Esophagus squamous epithelium (tissue), 5 donors: ENCODE measurements at regions not wholly inside any gene's neighbourhood (a gene's known extent, or its start where the extent isn't known, plus 50 kb on each side); places are given as distances from the start of the nearest gene placed in this dataset.

Experiments
- DNase-seq: peaks from one replicate; lab custom pipeline; 2025; lab: John Stamatoyannopoulos, UW
- H3K27ac ChIP-seq, 4 donors: fragments of 200-600 bp; sonication (generic); one replicate each; pipeline ENCODE4 v1.5.1; 2016 to 2019; ENCODE audit warnings: mild to moderate bottlenecking in 1 of 4
- H3K27me3 ChIP-seq, 4 donors: fragments of 200-600 bp; sonication (generic); 1 replicate in 3 of 4; 2 replicates in 1 of 4; pipeline versions ENCODE4 v1.5.1 to v1.6.0; 2017 to 2021; ENCODE audit warnings: antibody characterized with exemption in 1 of 4
- H3K36me3 ChIP-seq, 3 donors: fragments of 200-600 bp; sonication (generic); one replicate each; pipeline ENCODE4 v1.5.1; 2016 to 2019
- H3K4me1 ChIP-seq, 3 donors: fragments of 200-600 bp; sonication (generic); one replicate each; pipeline ENCODE4 v1.5.1; 2017 to 2019
- H3K4me3 ChIP-seq, 4 donors: fragments of 200-600 bp; sonication (generic); 1 replicate in 3 of 4; 2 replicates in 1 of 4; pipeline ENCODE4 v1.5.1; 2016 to 2019; ENCODE audit warnings: mild to moderate bottlenecking in 2 of 4, moderate library complexity in 1 of 4
- H3K9me3 ChIP-seq, 3 donors: fragments of 200-600 bp; sonication (generic); one replicate each; pipeline ENCODE4 v1.5.1; 2016 to 2019
- CTCF ChIP-seq, 6 experiments: fragments of 450-650 bp in 4 of 6; fragments of 200-600 bp in 2 of 6; sonication (generic) in 2 of 6; IDR thresholded peaks; one replicate each; pipeline ENCODE4 v1.5.1; 2016 to 2019; ENCODE audit warnings: antibody characterized with exemption in 6 of 6, mild to moderate bottlenecking in 4 of 6, moderate library complexity in 4 of 6
- POLR2A ChIP-seq, 4 donors: fragments of 450-650 bp; IDR thresholded peaks; one replicate each; pipeline ENCODE4 v1.6.1; 2017; ENCODE audit warnings: antibody characterized with exemption in 4 of 4, mild to moderate bottlenecking in 4 of 4, moderate library complexity in 3 of 4
- WGBS, 2 donors: methylation state at CpG; one replicate each; pipeline ENCODE4 v1.1.5; 2018; 5-methylcytosine and 5-hydroxymethylcytosine counted together
- intact Hi-C: fragments of 100-400 bp; cut with DNase I; formaldehyde crosslinking; loops from one replicate; pipeline ENCODE4 v1.15.0; 2022
- donor health status: DM: yes; HTN: yes; CAD: no.

GRCh38 chr2:4295680-4296079, 592.3 kb downstream of the DCDC2C start:
- Histone ChIP-seq H3K36me3 (no peaks in the 10 kb centered on the region), H3K9me3 (no peaks in the 10 kb centered on the region), H3K27ac (no peak overlapping the region), H3K27me3 (no peaks in the 10 kb centered on the region), H3K4me1 (no peaks in the 10 kb centered on the region), H3K4me3 (no peak overlapping the region)
- TF ChIP-seq CTCF (IDR thresholded peaks at IDR 0.05) = no peak
- no peak for TF ChIP-seq POLR2A (IDR thresholded peaks at IDR 0.05)
- intact Hi-C loops = no loop called here
- DNase-seq = no peak

- WGBS, 2 donors = 71 to 78% methylated on average over 3 of the region's 3 CpGs
- no peak overlapping the region for H3K4me3 ChIP-seq
- no peaks in the 10 kb centered on the region for H3K4me1 ChIP-seq
- no peak for TF ChIP-seq POLR2A (IDR thresholded peaks at IDR 0.05)
- H3K27me3 ChIP-seq = no peaks in the 10 kb centered on the region
- no peaks in the 10 kb centered on the region for H3K9me3 ChIP-seq
- intact Hi-C loops = no loop called here
- no peaks in the 10 kb centered on the region for H3K36me3 ChIP-seq
- H3K27ac ChIP-seq = no peak overlapping the region
- DNase-seq = no peak
Observed at GRCh38 chr2:4300616-4301015, 597.2 kb downstream of the DCDC2C start.

- Histone ChIP-seq H3K36me3 (no peaks in the 10 kb centered on the region), H3K9me3 (no peaks in the 10 kb centered on the region), H3K27ac (no peak overlapping the region), H3K27me3 (no peaks in the 10 kb centered on the region), H3K4me3 (no peak overlapping the region), H3K4me1 (no peaks in the 10 kb centered on the region)
- DNase-seq = no peak
- intact Hi-C loops = no loop called here
- TF ChIP-seq CTCF (IDR thresholded peaks at IDR 0.05) = no peak
- no peak for TF ChIP-seq POLR2A (IDR thresholded peaks at IDR 0.05)
- 41 to 46% methylated on average over 3 of the region's 3 CpGs for WGBS, 2 donors
Observed at GRCh38 chr2:4324531-4324930, 621.2 kb downstream of the DCDC2C start.

GRCh38 chr2:4336864-4337263, 633.5 kb downstream of the DCDC2C start:
- no peak for DNase-seq
- no peaks in the 10 kb centered on the region for H3K36me3 ChIP-seq
- intact Hi-C loops = no loop called here
- H3K4me3 ChIP-seq = no peak overlapping the region
- no peaks in the 10 kb centered on the region for H3K27me3 ChIP-seq
- no peak overlapping the region for H3K27ac ChIP-seq
- no peak for TF ChIP-seq CTCF (IDR thresholded peaks at IDR 0.05)
- no peaks in the 10 kb centered on the region for H3K4me1 ChIP-seq
- WGBS, 2 donors = 52 to 59% methylated on average over 4 of the region's 4 CpGs
- no peaks in the 10 kb centered on the region for H3K9me3 ChIP-seq

GRCh38 chr2:4338345-4338744, 635.0 kb downstream of the DCDC2C start:
- no peaks in the 10 kb centered on the region for H3K4me1 ChIP-seq
- no peak overlapping the region for H3K4me3 ChIP-seq
- TF ChIP-seq CTCF (IDR thresholded peaks at IDR 0.05) (no peak), POLR2A (IDR thresholded peaks at IDR 0.05) (no peak)
- H3K27me3 ChIP-seq = no peaks in the 10 kb centered on the region
- no peaks in the 10 kb centered on the region for H3K36me3 ChIP-seq
- no peak overlapping the region for H3K27ac ChIP-seq
- DNase-seq = no peak
- peaks cover 0 to 3% (median 0%) of the 10 kb centered on the region in 3 donors for H3K9me3 ChIP-seq
- intact Hi-C loops = no loop called here

- H3K36me3 ChIP-seq = no peaks in the 10 kb centered on the region
- peaks cover 0 to 3% (median 0%) of the 10 kb centered on the region in 3 donors for H3K9me3 ChIP-seq
- intact Hi-C loops = no loop called here
- H3K4me3 ChIP-seq = no peak overlapping the region
- H3K4me1 ChIP-seq = no peaks in the 10 kb centered on the region
- no peak for DNase-seq
- no peak for TF ChIP-seq POLR2A (IDR thresholded peaks at IDR 0.05)
- no peak for TF ChIP-seq CTCF (IDR thresholded peaks at IDR 0.05)
- WGBS, 2 donors = 50% methylated on average over 1 of the region's 1 CpG
- H3K27ac ChIP-seq = no peak overlapping the region
- H3K27me3 ChIP-seq = no peaks in the 10 kb centered on the region
Observed at GRCh38 chr2:4340536-4340935, 637.2 kb downstream of the DCDC2C start.
